ENCODE measurements at regions not wholly inside any gene's neighbourhood (a gene's known extent, or its start where the extent isn't known, plus 50 kb on each side); places are given as distances from the start of the nearest gene placed in this dataset.

DNA sequence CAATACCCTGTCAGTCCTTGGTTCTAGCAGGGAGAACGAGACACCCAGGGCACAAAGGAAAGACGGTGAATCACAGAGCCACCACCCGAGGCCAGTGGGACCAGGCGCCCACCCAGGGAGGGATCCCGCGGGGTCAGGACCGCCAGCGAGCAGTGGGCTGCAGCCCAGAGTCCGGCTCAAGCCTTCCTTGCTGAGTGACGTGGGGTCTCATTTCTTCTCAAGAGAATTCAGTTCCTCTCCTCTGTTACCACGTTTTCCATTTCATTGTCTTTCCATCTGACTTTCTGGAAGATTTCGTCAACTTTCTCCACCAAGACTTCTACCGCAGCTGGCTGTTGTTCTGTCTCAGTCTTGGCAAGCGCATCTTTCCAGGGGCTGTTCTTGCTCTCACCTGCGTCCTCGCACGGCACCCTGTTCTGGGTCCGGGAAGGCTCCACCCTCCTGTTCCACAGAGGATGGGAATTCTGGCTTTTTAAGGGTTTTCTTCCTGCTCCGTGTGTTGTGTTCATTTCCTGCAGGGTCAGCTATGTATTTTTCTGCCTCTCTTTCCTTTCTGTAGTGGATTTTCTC lies 248.6 kb downstream of the NDUFA10 start:
- no peak for DNase-seq

DNA sequence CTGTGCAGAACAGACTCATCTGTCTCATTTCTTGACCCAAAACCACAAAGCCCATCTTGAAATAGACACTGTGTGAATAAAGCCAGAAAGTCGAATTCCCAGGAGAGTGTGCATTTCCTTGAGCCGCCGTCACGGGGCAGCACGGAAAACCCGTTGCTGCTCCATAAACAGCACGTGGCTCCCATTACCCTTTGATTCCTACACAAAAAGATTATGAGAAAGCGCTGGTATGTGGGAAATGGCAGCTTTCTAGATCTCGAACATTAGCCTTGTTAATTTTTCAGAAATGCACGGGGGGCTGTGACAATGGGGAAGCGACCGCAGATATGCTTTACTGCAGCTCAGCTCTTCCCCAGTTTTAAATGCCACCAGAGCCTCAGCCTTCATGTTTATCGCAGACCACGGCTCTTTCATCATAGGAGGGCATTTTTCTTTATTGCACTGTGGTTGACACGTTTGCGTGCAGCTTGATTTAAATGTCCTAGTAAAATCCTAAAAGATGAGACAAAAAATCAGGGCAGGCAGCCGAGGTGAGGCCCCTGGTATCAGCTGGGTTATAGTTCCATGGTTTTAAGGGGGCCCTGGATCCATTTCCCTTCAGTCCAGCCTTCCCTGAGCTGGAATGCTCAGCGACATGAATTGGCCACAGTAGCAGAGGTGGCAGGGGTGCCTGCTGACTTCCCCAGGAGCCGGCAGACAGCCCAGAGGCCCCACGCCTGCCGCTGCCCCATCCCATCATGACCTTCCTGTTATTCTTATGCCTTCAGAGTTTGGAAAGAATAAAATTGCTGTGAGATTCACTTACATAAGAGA lies 249.3 kb downstream of the NDUFA10 start:
- no peak for DNase-seq

DNA sequence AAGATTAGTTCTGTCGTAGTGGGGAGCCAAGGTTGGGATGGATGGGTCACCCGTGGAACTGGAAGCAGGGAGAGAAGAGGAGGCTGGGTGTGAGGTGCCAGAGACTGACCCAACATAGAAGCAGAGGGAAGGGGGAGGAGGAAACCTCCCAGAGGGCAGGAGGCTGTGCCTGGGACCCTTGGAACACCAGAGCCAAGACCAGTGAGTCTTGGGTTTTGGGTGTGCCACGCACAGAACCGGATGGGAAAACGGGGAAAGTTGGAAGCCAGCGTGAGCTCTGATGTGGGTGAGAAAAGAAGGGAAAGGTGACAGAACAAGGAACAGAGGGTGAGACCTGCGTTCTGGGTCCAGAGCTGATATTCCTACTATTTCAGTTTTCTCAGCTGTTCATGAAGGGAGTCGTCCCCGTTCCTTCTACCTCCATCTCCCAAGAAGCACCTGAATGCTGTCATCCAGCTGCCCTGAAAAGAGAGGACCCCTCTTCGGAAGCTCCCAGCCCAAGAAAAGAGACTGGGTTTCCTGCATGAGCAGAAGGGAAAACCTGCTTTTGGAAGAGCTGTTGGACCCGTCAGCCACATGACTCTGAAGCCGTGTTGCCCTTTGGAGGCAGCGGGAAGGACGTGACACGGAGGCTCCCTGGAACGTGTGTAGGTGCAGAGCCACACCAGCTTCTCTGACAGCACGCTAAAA lies 250.1 kb downstream of the NDUFA10 start:
- no peak for DNase-seq

- DNase-seq, result no peak
Measured at GRCh38 chr2:239774142-239774462, 251.0 kb downstream of the NDUFA10 start.

DNA sequence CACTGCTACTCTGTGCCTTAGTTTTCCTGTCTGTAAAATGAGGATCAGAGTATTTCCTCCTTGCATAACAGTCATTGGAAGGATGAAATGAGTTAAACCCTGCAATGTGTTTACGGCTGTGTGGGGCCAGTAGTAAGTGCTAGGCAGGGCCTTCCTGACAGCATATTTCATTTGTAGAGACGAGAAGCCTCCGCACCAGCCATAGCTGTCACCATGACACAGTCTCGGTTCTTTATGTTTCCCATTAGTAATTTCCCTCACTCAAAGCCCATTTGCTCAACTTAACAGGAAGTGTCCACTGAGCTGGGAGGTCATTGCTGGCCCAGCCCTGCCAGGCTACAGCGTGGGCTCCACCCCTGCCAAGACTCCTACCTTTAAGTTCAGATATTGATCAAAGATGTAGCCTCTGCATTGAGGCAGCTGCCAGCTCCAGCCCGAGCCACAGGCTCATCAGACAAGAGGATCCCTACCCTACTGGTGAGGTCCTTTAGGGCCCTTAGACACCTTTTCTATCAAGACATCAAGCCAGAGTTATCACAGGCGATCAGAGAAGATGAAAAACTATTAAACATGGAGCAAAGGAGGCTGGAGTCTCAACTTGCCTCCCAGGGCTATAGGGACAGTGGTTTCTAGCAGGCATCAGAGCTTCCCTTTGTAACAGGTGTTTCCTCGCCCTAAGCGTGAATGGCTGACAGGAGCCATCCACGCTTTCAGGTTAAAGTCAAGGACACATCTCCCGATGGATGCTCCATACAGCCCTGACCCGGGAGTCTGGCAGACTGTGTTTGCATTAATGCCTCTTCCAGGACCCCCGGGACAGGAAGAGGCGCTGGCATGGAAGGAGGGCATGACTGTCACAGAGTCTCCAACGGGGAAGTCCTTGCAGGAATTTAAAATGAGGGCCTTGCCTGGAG lies 251.7 kb downstream of the NDUFA10 start:
- no peak for DNase-seq

GRCh38 chr2:239772721-239773120 lies 252.4 kb downstream of the NDUFA10 start:
- no peak for DNase-seq

DNA sequence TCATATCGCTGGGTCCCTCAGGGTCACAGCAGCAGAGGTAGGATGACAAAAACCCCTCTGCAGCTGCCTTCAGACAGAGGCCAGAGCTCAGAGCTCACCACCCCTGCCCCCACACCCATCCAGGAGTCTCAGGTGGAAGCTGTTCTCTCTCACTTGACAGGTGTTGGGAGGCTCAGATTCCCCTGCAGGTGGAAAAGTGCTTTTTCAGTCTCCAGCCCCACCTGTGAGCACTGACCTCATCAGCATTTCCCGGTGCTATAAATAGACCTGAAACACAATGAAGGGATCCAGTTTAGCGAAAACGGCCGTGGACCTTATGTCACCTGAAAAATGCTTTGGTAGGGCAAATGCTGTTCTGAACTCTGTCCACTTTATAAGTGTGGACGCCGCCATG lies 254.9 kb downstream of the NDUFA10 start:
- DNase-seq, result no peak

- DNase-seq, result no peak
Measured at GRCh38 chr2:239769554-239770245, 255.4 kb downstream of the NDUFA10 start.

DNA sequence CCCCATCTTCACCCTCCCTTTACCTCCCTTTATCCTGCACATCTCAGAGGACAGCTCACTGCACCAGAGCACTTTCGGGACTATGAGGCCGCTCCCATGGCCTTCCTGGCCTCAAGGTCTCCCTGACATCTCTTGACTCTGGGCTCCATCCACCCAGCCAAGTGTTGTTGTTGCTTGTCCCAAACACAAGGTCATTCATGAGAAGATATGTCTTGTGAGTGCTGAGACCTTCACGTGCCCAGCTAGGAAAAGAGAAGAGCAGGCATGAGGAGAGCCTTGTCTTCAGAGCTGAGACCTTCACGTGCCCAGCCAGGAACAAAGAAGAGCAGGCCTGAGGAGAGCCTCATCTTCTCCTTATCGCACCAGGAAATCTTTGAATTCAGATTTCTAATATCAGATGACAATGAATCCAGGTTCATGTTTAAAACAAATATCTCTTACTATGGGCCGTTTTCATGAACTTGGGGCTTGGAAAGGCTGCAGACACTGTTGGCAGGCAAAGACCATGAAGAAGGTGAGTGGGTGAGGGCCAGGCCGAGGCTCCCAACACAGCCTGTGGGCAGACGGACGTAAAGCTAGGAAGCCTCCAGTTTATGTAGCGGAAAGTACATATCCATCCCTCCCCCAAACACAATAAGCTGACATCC lies 256.1 kb downstream of the NDUFA10 start:
- no peak for DNase-seq

DNA sequence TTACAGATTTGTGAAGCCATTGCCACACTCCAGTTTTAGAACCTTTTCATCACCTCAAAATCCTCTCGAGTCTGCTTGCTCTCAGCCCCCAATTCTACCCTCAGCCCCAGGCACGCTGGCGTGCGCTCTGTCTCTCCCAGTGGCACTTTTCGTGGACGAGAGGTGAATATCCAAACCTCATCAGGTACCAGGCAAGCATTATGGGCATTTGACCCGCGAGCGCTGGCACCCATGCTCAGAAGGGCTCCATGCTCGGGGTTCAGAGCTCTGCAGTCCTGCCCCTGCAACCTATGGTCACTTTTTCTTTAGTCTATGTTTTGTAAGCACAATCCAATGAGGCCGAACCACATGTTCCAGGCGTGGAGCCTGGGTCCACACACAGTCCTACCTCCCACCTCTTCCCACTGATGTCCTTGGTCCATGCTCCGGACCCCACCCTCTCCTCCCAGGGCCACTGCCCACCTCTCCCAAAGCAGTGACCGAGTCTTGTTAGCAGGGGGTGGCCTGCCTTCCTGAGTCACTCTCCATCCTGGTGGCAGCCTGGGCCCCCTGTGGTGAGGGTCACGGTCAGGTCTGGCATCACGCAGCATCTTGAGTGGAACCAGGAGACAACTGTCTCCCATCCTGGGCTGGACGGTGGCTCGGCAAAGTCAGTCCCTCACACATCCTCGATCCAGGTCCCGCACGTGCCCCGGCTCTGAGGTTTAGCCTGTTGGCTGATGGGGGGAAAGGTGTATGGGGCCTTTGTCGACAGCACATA lies 256.9 kb downstream of the NDUFA10 start:
- DNase-seq, result no peak

GRCh38 chr2:239767021-239767905 lies 257.9 kb downstream of the NDUFA10 start:
- DNase-seq, result no peak

GRCh38 chr2:239765911-239766310 lies 259.2 kb downstream of the NDUFA10 start:
- no peak for DNase-seq

DNA sequence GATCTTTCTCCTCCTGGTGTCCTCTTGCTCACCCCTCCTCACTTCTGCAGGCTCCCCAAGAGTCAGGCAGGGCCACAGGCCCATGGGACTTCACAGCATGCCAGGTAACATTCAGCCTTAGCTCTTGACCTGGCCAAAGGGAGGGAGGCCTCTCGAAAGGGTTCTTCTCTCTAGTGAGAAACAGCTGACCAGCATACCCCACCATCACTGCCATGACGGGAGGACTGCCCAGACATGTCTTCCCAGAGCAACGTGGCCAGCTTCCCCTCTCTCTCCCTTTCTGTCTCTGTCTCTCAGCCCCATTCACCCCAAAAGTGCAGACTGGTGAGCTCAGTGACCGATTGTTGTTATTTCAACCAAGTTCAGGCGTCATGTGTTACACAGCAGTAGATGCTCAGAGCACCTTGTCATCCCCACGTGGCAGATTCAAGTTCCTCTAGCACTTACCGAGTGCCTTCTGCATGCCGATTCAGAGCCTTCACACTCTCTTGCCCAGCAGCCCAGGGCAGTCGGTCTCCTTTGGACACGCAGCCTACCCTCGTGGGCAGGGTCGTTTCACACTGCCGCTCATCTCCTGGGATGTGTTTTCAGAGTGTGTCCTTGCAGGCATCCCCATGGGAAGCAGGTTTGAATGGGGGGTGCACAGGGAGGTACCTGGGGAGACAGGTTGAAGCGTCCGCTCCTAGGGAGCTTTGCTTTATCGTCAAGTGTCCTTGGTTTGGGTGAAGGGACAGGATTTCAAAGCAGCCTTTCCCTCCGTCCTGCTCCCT lies 259.9 kb downstream of the NDUFA10 start:
- DNase-seq, result no peak

DNA sequence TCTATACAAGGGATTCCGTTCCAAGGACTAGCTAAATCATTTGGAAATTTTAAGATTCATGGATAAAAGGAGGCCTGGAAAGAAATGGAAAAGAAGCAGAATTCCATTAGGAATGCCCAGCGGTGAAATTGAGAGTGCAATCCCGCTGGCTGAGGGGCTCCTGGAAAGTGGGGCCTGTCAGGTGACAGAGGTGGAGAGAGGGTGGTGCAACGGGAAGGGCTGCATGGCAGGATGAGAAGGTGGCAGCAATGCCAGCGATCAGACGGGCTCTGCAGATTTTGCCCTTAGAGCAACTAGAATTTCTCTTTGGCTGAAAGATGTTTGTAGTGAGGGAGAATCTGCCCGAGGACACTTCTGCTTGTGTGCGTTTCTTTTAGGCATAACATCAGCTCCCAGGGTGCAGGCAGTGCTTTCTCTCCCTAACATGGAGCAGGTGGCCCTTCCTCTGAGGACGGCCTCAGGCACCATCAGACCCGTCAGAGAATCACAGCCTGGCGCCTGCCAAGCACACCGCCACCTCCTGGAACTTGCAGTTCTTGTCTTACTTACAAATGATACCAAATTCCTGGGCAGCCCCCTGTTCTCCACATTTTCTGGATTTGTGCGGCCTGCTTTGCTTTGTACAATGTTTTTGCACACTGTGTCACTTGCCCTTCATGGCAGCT lies 261.6 kb downstream of the NDUFA10 start:
- peak; percentile 44 for DNase-seq

DNA sequence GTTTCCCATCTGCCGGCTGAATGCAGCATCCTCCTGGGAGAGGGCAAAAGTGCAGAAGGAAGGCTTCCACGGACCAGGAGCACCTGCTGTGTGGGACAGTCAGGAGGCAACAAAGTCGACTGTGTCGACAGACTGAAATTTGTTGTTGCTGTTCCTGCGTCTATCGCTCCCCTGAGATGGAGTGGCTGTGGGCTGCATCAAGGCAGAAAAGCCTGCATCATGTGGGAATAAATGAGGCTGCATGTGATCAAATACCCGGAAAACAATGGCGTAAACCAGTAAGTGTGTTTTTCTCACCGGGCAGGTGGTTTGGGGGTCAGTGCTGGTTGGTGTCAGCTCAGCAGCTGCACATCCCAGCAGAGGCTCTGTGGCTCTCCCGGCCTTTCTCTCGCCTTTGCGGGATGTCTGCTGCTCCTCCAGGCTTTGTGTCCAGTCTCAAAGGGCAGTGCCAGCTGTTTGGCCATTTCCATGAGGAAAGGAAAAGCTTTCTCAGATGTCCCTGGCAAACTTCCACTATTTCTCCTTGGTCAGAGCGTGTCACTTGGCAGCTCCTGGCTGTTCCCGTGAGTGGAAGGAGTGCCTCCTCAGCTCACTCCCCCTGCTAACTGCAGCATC lies 262.4 kb downstream of the NDUFA10 start:
- no peak for DNase-seq

DNA sequence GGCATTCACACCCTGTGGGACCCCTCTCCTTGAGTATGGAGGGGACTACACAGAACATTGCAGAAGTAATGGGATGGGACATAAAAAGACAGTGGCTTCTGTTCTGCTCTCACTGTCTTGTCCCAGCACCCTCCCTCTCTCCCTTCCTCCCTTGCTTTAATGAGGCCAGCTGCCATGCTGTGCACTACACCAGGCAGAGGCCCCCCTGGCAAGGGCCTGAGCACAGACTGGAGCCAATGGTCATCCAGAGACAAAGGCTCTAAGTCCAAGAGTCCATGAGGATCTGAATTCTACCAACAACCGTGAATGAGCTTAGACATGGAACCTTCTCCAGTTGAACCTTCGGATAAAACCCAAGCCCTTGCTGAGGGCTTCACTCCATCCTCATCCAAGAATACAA lies 263.0 kb downstream of the NDUFA10 start:
- DNase-seq, result no peak

DNA sequence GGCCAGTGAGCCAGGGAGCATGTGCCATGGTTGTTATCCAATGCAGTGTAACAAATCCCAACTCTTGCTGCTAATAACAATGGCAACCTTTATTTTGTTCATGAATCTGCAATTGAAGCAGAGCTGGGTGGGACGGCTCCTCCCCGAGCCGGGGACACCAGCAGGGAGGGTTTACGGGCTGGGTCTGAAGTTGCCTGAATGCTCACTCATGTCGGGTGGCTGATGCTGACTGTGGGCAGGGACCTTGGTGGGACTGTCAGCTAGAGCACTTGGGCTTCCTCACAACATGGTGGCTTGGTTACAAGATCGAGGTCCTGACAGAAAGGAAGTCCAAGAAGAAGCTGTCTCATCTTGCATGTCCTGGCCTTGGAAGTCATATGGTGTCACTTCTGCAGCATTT lies 264.5 kb downstream of the NDUFA10 start:
- DNase-seq, result no peak

- no peak for DNase-seq
Measured at GRCh38 chr2:239758279-239758877, 266.8 kb downstream of the NDUFA10 start.
